GM18499 (cell line): ENCODE measurements at regions not wholly inside any gene's neighbourhood (a gene's known extent, or its start where the extent isn't known, plus 50 kb on each side); places are given as distances from the start of the nearest gene placed in this dataset.

Experiments used
- ATAC-seq: cut with Tn5 transposase; IDR thresholded peaks from one replicate; pipeline ENCODE4 v1.9.1; 2021; ENCODE audit warnings: moderate number of reproducible peaks; ENCODE audit not compliant: insufficient read depth, unreplicated experiment

GRCh38 chr9:129374231-129374630 lies 196.2 kb upstream of the IER5L start:
- no peak for ATAC-seq

DNA sequence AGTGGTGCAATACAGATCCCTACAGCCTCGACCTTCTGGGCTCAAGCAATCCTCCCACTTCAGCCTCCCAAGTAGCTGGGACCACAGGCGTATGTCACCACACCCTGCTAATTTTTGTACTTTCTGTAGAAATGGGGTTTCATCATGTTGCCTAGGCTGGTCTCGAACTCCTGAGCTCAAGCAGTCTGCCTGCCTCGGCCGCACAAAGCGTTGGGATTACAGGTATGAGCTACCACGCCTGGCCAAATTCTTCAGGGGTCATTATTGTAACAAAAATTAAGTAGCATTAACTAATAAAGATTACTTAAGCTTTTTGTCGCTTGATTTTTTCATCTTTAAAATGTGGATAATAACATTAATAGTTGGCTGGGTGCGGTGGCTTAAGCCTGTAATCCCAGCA lies 195.3 kb upstream of the IER5L start:
- ATAC-seq: no peak

DNA sequence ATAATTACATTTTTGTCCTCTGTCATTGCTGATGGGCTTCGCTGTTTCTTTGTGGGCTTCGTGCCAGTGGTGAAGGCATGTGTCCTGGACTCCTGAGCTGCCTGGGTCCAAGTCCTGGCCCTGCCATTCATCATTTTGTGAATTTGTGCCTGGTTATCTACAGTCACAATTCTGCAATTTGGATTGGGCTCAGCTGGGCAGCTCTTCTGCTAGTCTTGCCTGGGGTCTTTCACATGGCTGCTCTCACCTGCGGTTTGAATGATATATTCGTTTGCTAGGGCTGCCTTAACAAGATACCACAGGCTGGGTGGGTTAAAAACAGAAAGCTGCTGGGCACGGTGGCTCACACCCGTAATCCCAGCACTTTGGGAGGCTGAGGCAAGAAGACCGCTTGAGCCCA lies 192.7 kb upstream of the IER5L start:
- no peak for ATAC-seq

GRCh38 chr9:129368444-129368978 lies 190.4 kb upstream of the IER5L start:
- no peak for ATAC-seq

- ATAC-seq: no peak
Observed at GRCh38 chr9:129367287-129367686, 189.2 kb upstream of the IER5L start.

- ATAC-seq: no peak
Observed at GRCh38 chr9:129365196-129365595, 187.1 kb upstream of the IER5L start.

DNA sequence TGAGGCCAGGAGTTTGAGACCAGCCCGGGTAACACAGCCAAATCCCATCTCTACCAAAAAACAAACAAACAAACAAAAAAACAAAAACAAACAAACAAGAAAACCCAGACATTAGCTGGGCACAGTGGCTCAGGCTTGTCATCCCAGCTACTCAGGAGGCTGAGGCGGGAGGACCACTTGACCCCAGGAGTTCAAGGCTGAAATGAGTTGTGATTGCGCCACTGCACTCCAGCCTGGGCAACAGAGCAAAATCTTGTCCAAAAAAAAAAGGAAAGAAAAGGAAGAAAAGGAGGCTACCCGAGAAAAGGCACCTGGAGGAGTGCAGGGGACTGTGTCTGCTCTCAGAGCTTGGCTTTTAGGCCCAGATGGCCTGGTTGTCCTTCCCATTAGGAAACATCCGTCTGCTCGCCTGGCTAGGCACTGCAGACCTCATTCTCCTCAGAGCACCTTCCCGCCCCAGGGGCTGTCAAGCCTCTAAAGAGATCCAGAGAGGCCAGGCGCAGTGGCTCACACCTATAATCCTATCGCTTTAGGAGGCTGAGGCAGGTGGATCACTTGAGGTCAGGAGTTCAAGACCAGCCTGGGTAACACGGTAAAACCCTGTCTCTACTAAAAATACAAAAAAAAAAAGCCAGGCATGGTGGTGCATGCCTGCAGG lies 185.3 kb upstream of the IER5L start:
- ATAC-seq: no peak

- no peak for ATAC-seq
Observed at GRCh38 chr9:129362287-129363000, 184.4 kb upstream of the IER5L start.

- ATAC-seq: no peak
Observed at GRCh38 chr9:129361196-129361595, 183.1 kb upstream of the IER5L start.

DNA sequence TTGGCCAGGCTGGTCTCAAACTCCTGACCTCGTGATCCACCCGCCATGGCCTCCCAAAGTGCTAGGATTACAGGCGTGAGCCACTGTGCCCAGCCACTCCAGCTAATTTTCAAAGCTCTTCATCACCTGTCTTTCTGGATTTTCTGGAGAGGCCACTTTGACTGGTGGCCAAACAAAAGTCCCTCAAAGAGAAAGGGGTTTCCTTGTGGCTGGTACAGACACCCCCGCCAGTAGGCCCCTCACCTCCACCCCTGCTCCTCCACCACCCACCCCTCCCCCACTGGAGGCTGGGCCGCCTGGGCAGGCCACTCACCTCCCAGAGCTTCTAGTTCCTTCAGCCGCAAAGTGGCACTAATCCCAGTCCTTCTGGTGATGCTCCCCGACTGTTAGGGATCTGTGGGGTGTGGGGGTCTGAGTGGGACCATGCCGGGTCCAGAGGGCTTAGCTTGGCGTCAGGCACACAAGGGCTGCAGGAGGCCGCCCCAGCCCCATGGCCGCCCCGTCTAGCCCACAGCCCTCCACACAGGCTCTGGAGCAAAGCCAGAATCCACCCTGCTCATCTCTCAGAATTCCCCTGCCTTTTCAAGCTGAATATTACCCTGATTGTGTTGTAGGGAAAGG lies 182.0 kb upstream of the IER5L start:
- no peak for ATAC-seq

- no peak for ATAC-seq
Observed at GRCh38 chr9:129359162-129359811, 181.2 kb upstream of the IER5L start.

- ATAC-seq: no peak
Observed at GRCh38 chr9:129358621-129359154, 180.6 kb upstream of the IER5L start.

GRCh38 chr9:129357773-129358245 lies 179.7 kb upstream of the IER5L start:
- no peak for ATAC-seq

- ATAC-seq: no peak
Observed at GRCh38 chr9:129356871-129357772, 179.1 kb upstream of the IER5L start.

DNA sequence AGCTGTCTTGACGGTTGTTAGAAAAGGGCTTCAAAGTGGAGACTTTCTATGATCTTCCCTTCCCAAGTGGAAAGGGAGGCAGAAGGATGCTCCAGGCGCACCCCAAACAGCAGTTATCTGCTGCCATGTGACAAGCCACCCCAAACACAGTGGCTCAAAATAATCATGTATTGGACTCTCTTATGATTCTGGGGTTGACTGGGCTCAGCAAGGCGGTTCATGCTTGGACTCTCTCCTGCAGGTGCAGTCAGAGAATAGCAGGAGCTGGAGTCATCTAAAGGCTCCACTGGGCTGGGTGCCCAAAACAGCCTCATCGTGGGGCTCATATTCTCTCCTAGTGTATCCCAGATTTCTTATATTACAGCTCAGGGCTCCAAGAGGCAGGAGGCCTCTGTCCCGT lies 177.6 kb upstream of the IER5L start:
- no peak for ATAC-seq

DNA sequence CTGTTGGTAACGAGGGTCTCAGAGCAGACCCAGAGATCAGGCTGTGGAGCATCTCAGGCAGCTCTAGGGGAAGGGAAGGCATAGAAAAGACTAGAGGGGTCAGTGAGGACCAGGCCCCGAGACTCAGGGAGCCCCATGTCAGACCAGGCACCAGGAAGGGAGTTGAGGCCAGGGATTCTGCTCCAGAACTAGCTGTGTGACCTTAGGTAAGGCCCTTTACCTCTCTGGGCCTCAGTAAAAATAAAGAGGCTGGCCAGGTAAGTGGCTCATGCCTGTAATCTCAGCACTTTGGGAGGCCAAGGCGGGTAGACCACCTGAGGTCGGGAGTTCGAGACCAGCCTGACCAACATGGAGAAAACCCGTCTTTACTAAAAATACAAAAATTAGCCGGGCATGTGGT lies 176.4 kb upstream of the IER5L start:
- no peak for ATAC-seq

DNA sequence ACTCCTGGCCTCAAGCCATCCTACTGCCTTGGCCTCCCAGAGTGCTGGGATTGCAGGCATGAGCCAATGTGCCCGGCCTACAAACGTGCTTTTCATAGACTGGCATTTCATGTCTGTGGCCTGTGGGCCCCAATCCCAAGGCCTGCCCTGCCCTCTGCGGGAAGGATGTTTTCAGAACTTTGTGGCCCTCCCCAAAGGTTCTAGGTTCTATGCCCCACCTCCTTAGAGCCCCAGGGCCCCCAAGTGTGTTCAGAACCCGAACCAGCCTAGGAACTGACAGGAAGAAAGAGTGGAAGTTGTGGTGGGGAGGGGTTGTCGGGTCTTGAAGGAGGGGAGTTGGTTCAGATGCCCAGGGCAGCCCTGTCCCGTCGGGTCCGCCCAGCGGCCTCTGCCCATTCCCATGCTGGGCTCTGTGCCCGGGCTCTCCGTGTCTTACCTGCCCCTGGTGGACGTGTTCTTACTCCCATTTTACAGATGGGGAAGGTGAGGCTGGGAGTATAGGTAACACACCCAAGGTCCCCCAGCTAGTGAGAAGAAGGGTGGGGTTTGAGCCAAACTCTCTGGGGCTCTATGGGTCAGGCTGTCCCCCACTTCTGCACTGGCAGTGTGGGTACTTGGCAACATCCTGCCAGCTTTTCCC lies 175.8 kb upstream of the IER5L start:
- no peak for ATAC-seq

- ATAC-seq: no peak
Observed at GRCh38 chr9:129352146-129352865, 174.2 kb upstream of the IER5L start.
